ENCODE measurements at regions not wholly inside any gene's neighbourhood (a gene's known extent, or its start where the extent isn't known, plus 50 kb on each side); places are given as distances from the start of the nearest gene placed in this dataset.
"Not testable (repeated sequence)": the region's sequence is repeated elsewhere in the genome, so short reads cannot be mapped to it uniquely, and the experiment has no call there.

GRCh38 chr17:13865650-13866049 is 203.7 kb upstream of the COX10 start:
- no peak for DNase-seq (ENCODE audit: low read depth in 2 of 2)

DNA sequence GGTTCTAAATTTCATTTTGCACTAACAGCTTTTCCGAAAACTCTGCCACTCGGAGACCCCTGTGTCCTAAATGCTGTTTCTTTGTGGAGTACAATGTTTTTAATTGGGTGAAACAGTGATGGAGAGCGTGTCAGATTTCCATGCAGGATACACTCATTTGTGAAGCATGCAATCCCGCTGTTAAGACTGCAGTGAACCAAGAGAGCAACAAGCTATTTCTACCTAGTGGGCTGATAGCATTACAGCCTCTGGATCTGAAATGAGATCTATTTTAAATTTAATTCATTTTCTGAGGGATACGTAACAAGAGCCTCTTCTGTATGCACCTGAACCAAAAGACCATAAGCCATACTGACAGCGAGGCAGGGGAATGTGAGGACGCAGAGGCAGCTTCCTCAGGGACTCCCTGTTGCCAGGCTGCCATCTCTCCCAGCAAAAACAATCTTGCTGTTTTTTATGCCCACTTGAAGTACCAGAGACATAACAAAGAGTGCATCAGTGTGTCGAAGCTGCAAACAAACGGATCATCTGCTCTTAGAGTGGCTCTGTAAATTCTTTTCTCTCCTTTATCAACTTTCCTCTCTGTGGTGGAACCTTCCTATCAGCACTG is 199.9 kb upstream of the COX10 start:
- DNase-seq (ENCODE audit: low read depth in 2 of 2) = no peak

GRCh38 chr17:13871261-13871660 is 198.0 kb upstream of the COX10 start:
- no peak for DNase-seq (ENCODE audit: low read depth in 2 of 2)

DNA sequence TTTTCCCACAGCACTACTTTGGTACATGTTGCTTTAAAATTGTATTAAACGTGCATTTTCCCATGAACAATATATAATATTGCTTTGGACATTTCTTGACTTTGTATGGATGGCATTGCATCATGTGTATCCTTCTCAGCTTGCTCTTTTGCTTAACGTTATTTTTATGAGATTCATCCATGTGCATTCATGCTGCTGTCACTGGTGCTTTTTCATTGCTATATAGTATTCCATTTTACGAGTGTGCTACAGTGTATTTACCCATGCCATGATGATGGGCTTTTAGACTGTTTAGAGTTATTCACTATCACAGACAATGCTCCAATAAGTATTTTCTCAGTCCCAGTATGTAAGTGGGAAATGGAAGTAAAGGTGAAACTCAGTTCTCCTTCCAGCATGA is 195.2 kb upstream of the COX10 start:
- no peak for DNase-seq (ENCODE audit: low read depth in 2 of 2)

DNA sequence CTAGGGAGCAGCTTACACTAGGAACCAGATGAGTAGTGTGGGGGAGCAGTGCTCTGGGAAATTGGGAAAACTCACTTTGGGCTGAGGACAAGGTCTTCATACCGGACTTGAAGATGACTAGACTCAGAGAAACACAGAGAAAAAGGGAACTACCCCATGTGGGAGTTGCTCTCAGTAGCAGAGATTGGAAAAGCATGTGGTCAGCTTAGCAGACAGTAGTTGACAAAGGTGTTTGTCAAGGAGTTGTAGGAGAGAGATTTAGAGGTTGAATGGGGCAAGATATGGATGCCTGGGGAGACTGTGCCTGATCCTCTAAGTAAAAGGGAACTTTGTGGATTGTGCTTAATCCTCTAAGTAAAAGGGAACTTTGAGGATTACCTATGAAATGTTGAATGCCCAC is 194.5 kb upstream of the COX10 start:
- DNase-seq (ENCODE audit: low read depth in 2 of 2) = no peak

GRCh38 chr17:13879961-13880466 is 189.3 kb upstream of the COX10 start:
- DNase-seq (ENCODE audit: low read depth in 2 of 2) = no peak

DNA sequence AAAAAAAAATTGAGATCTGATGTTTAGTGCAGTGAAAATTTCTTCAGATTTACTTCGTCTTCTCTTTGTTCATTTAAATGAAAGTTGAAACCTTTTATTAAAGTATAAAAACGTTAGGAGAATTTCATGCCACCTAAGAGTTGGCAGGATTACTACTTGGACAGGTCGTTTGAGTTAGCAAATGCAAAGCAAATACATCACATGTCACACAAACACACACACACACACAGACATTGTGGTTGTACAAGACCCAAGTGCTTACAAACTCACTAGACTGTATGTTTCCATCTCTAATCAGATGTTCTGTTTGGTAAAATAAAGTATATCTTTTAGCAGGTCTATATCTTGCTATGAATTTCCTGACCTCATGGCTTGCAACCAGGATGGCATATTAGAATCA is 185.6 kb upstream of the COX10 start:
- DNase-seq (ENCODE audit: low read depth in 2 of 2) = no peak

GRCh38 chr17:13884347-13884746 is 185.0 kb upstream of the COX10 start:
- DNase-seq (ENCODE audit: low read depth in 2 of 2) = no peak

GRCh38 chr17:13885550-13885949 is 183.8 kb upstream of the COX10 start:
- no peak for DNase-seq (ENCODE audit: low read depth in 2 of 2)

DNA sequence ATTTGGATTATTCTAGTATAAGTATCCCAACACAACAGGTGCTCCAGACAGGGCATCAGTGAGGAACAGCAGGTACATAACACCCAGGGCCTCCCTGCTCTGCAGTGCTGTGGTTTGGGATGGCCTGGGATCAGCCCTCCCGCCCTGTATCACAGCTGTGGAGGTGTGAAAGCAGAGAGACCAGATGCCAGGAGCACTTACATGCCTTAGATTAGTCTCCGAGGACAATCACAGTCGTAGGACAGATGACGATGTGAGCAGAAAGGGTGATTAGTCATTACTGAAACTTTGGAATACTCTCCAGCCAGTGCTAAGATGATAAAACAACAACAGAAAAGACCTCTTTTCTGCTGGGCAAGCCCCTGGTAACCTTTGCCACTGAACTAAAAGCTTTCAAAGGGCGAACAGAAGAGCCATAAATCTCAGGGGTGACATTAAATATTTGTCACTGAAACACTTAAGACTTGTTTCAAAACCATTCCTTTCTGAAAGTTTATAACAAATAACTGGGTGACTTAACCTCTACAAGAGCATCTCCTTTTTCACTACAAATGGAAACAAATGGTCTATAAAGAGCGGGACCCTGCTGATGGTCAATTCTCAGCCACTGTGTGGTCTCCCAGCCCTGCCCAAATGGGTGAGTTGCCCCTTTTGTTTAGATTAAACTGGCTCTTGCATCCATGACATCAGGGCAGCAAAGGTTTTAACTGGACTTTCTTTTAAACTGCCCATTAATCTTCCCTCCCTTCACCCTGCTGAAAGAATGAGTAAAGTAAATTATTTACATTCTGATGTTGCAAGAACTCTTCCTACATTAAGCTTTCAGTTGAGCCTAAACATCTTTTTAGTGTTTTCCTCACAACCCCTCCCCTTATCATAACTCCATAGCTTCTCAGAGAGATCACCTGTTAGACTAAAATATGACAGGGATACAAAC is 183.1 kb upstream of the COX10 start:
- no peak for DNase-seq (ENCODE audit: low read depth in 2 of 2)

GRCh38 chr17:13888056-13888609 is 181.2 kb upstream of the COX10 start:
- DNase-seq (ENCODE audit: low read depth in 2 of 2) = no peak

GRCh38 chr17:13908971-13909370 is 160.3 kb upstream of the COX10 start:
- DNase-seq (ENCODE audit: low read depth in 2 of 2) = not testable (repeated sequence)

GRCh38 chr17:13909901-13910519 is 159.3 kb upstream of the COX10 start:
- DNase-seq (ENCODE audit: low read depth in 2 of 2) = no peak

DNA sequence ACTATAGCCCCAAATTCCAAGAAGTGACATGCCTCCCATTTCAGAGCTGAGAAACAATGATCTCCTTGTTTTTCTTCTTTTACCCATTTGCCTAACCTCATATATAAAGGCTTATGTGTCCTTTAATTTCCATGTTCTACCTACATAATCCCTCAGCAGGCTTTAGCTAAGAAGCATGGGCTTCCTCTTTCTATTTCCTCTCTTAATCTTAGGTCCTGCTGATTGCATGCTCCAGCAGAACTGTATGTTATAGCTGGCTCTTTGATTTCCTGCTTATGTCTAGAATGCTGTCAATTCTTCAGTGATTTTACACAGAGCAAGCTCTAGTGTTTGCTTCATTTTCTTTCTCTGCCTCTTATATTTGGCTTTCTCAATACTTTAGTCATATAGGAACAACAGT is 151.7 kb upstream of the COX10 start:
- DNase-seq (ENCODE audit: low read depth in 2 of 2) = no peak

DNA sequence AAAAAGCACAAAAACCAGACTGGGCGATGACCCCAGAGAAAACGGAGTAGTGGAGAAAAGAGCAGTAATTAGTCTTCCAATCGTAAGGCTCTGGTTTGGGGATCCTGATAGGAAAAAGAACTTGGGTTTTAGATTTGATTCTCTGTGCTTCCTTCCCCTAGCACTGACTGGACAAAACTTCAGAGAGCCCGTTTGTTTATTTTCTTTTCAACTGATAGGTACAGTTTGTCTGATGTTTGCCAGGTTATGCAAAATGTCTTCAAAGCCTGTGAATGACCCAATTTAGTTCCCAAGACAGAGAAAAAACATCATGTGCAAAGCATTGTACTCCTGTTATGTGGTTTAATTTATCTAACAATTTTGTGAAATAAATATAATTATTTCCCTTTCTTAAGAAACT is 151.1 kb upstream of the COX10 start:
- no peak for DNase-seq (ENCODE audit: low read depth in 2 of 2)

- no peak for DNase-seq (ENCODE audit: low read depth in 2 of 2)
These were observed 149.5 kb upstream of the COX10 start for GRCh38 chr17:13919818-13920217.

- DNase-seq (ENCODE audit: low read depth in 2 of 2) = no peak
These were observed 148.9 kb upstream of the COX10 start for GRCh38 chr17:13920413-13920812.

DNA sequence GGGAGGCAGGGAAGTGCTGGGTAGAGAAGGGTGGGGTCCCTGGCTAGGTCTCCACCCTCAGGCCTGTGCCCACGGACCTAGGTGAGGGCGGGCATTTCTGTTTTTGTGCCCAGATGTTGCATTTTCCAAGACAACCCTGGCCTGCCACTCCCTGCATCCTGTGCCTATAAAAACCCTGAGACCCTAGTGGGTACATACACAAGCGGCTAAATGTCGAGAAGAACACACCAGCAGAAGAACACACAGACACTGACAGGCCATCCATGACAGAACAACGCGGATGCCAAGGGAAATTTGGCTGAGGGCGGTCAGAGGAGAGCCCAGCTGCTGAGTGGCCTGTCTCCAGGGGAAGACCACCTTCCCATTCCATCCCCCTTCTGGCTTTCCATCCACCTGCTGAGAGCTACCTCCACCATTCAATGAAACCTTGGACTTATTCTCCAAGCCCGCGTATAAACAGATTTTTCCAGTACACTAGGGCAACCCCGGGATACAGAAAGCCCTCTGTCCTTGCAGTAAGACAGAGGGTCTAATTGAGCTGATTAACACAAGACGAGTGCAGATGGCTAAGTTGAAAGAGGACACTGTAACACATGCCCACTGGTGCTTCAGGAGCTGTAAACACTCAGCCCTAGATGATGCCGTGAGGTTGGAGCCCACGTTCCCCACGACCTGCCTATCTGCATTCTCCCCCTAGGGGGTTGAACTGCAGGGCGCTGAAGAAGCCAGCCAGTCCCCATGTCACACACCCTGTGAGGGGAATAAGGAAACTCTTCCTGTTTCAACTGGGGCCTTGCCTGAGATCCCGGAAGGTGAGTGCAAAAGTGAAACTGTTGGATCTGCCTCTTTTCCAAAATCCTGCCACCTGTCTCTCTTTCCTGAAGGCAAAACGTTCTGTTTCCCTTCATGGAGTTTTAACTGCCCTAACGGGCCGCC is 147.2 kb upstream of the COX10 start:
- no peak for DNase-seq (ENCODE audit: low read depth in 2 of 2)

DNA sequence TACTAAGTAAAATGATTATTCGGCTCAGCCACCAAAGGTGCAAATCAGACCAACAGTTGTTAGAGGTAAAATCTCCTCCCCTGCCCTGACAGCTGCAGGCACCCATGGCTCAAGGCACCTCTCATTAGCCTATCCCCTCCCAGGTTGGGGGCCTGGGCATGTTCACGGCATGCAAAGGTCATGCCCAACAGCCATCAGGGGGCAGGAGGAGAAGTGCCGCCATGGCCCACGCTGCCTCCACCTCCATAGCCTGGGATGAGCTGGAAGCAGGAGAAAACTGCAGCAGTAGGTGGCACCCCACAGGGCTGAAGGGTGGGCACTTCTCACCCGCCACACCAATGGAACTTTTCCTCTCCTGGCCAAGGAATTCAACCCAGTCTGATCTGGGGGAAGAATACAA is 146.4 kb upstream of the COX10 start:
- DNase-seq (ENCODE audit: low read depth in 2 of 2) = no peak

- DNase-seq (ENCODE audit: low read depth in 2 of 2) = no peak
These were observed 143.7 kb upstream of the COX10 start for GRCh38 chr17:13925579-13925978.

DNA sequence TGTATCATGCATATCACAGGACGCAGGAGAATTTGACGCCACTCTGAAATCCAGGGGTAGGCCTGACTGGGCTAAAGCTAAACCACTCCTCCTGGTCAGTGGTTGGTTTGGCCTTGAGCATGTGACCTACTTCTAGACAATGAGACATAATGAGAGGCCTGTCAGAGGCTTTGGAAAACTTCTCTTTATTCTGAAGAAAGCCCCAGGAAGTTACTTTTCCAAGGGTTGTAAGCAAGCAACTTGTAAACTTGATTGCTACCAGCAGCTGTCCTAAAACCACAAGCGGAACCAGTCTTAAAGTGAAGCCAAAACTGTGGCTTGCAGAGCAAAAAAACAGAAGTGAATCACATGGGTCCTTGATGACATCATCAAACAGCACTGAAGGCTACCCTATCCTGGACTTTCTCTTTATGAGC is 138.2 kb upstream of the COX10 start:
- peak; percentile 26 to 33 for DNase-seq (ENCODE audit: low read depth in 2 of 2)
